Endothelial cell (in vitro differentiated cells): ENCODE measurements at regions not wholly inside any gene's neighbourhood (a gene's known extent, or its start where the extent isn't known, plus 50 kb on each side); places are given as distances from the start of the nearest gene placed in this dataset.

Experiments used
- DNase-seq: peaks from one replicate; pipeline ENCODE4 v3.0.0; 2021; ENCODE audit warnings: low spot score
- H3K27ac Mint-ChIP-seq: one replicate; pipeline ENCODE4 v1.8.0; 2021; ENCODE audit warnings: mixed read lengths, inconsistent platforms; ENCODE audit not compliant: unreplicated experiment
- H3K27me3 Mint-ChIP-seq: one replicate; pipeline ENCODE4 v1.8.0; 2021; ENCODE audit warnings: mild to moderate bottlenecking, moderate library complexity, mixed read lengths, inconsistent platforms; ENCODE audit not compliant: unreplicated experiment
- H3K36me3 Mint-ChIP-seq: one replicate; pipeline ENCODE4 v1.8.0; 2021; ENCODE audit warnings: mild to moderate bottlenecking, low read depth, mixed read lengths, inconsistent platforms; ENCODE audit not compliant: unreplicated experiment
- H3K4me1 Mint-ChIP-seq: one replicate; pipeline ENCODE4 v1.8.0; 2021; ENCODE audit warnings: mild to moderate bottlenecking, mixed read lengths, inconsistent platforms; ENCODE audit not compliant: unreplicated experiment
- H3K4me3 Mint-ChIP-seq: one replicate; pipeline ENCODE4 v1.8.0; 2021; ENCODE audit warnings: mild to moderate bottlenecking, mixed read lengths, inconsistent platforms; ENCODE audit not compliant: unreplicated experiment
- H3K9me3 Mint-ChIP-seq: one replicate; pipeline ENCODE4 v1.8.0; 2021; ENCODE audit warnings: mixed read lengths, inconsistent platforms; ENCODE audit not compliant: unreplicated experiment
- CTCF ChIP-seq: fragments of 200-600 bp; sonication (generic); IDR thresholded peaks from one replicate; pipeline ENCODE4 v1.5.0; 2021; ENCODE audit warnings: antibody characterized with exemption; ENCODE audit not compliant: unreplicated experiment

GRCh38 chr5:135234666-135235401 lies 164.2 kb downstream of the MACROH2A1 start:
- Mint-ChIP-seq H3K27ac (no peak overlapping the region), H3K4me3 (no peak overlapping the region), H3K9me3 (no peaks in the 10 kb centered on the region), H3K36me3 (no peaks in the 10 kb centered on the region), H3K27me3 (peaks cover 9% of the 10 kb centered on the region), H3K4me1 (no peaks in the 10 kb centered on the region)
- TF ChIP-seq CTCF, result no peak
- no peak for DNase-seq

- H3K4me3 Mint-ChIP-seq, result no peak overlapping the region
These were observed 164.8 kb downstream of the MACROH2A1 start for GRCh38 chr5:135234242-135234641.

GRCh38 chr5:135233477-135233876 lies 165.6 kb downstream of the MACROH2A1 start:
- H3K36me3 Mint-ChIP-seq, result no peaks in the 10 kb centered on the region
- no peak overlapping the region for H3K4me3 Mint-ChIP-seq
- no peak for TF ChIP-seq CTCF
- DNase-seq, result no peak
- H3K27me3 Mint-ChIP-seq, result peaks cover 10% of the 10 kb centered on the region
- H3K27ac Mint-ChIP-seq, result no peak overlapping the region
- no peaks in the 10 kb centered on the region for H3K9me3 Mint-ChIP-seq
- no peaks in the 10 kb centered on the region for H3K4me1 Mint-ChIP-seq

More at GRCh38 chr5:135234242-135234641, 164.8 kb downstream of the MACROH2A1 start:
- no peaks in the 10 kb centered on the region for H3K9me3 Mint-ChIP-seq
- TF ChIP-seq CTCF, result no peak
- no peaks in the 10 kb centered on the region for H3K36me3 Mint-ChIP-seq
- H3K4me1 Mint-ChIP-seq, result no peaks in the 10 kb centered on the region
- peaks cover 10% of the 10 kb centered on the region for H3K27me3 Mint-ChIP-seq
- DNase-seq, result no peak
- no peak overlapping the region for H3K27ac Mint-ChIP-seq

GRCh38 chr5:135232958-135233357 lies 166.1 kb downstream of the MACROH2A1 start:
- no peak for TF ChIP-seq CTCF
- H3K36me3 Mint-ChIP-seq, result no peaks in the 10 kb centered on the region
- H3K27me3 Mint-ChIP-seq, result peaks cover 10% of the 10 kb centered on the region
- H3K4me3 Mint-ChIP-seq, result no peak overlapping the region
- H3K4me1 Mint-ChIP-seq, result no peaks in the 10 kb centered on the region
- no peak overlapping the region for H3K27ac Mint-ChIP-seq
- DNase-seq, result no peak
- H3K9me3 Mint-ChIP-seq, result no peaks in the 10 kb centered on the region

- Mint-ChIP-seq H3K4me1 (no peaks in the 10 kb centered on the region), H3K36me3 (no peaks in the 10 kb centered on the region), H3K27me3 (peaks cover 10% of the 10 kb centered on the region), H3K27ac (no peak overlapping the region), H3K9me3 (no peaks in the 10 kb centered on the region), H3K4me3 (no peak overlapping the region)
- no peak for TF ChIP-seq CTCF
- DNase-seq, result no peak
These were observed 167.7 kb downstream of the MACROH2A1 start for GRCh38 chr5:135231289-135231688.
